HL-60 (cell line): ENCODE measurements at regions not wholly inside any gene's neighbourhood (a gene's known extent, or its start where the extent isn't known, plus 50 kb on each side); places are given as distances from the start of the nearest gene placed in this dataset.

Source experiments
- DNase-seq, 2 experiments: peaks; one replicate each; pipeline ENCODE4 v3.0.0-alpha.2; 2010 to 2020; ENCODE audit warnings: low read depth in 1 of 2, low spot score in 1 of 2
- H3K27ac ChIP-seq: fragments of 250-450 bp; sonication (Bioruptor Pico); replicated peaks from 2 replicates; pipeline ENCODE4 v1.5.1; 2020; ENCODE audit warnings: mild to moderate bottlenecking, moderate library complexity
- H3K27me3 ChIP-seq: fragments of 250-450 bp; sonication (Bioruptor Pico); 2 replicates; pipeline ENCODE4 v1.5.1; 2021; ENCODE audit warnings: mild to moderate bottlenecking, moderate library complexity; ENCODE audit not compliant: insufficient read depth, poor library complexity, severe bottlenecking
- H3K4me3 ChIP-seq: replicated peaks from 2 replicates; pipeline ENCODE4 v1.5.1; 2011; ENCODE audit warnings: mild to moderate bottlenecking, control low read depth, low read length; ENCODE audit not compliant: insufficient read depth
- GABPA ChIP-seq: IDR thresholded peaks from 2 replicates; pipeline ENCODE4 v1.6.1; 2012; ENCODE audit warnings: low read depth
- POLR2AphosphoS5 ChIP-seq: IDR thresholded peaks from 2 replicates; pipeline ENCODE4 v1.6.1; 2012; ENCODE audit warnings: low read depth
- SPI1 ChIP-seq: IDR thresholded peaks from 2 replicates; pipeline ENCODE4 v1.6.1; 2012; ENCODE audit warnings: low read depth, mild to moderate bottlenecking, borderline replicate concordance
- TF ChIP-seq, protein P1 (sequence below): IDR thresholded peaks from 2 replicates; pipeline ENCODE4 v1.6.1; 2012; ENCODE audit warnings: low read depth; ENCODE audit not compliant: insufficient replicate concordance
- TF ChIP-seq, protein P2 (sequence below): IDR thresholded peaks from one replicate; pipeline ENCODE4 v1.5.1; 2011; ENCODE audit warnings: low read length, control low read depth, inconsistent platforms; ENCODE audit not compliant: insufficient read depth

DNA sequence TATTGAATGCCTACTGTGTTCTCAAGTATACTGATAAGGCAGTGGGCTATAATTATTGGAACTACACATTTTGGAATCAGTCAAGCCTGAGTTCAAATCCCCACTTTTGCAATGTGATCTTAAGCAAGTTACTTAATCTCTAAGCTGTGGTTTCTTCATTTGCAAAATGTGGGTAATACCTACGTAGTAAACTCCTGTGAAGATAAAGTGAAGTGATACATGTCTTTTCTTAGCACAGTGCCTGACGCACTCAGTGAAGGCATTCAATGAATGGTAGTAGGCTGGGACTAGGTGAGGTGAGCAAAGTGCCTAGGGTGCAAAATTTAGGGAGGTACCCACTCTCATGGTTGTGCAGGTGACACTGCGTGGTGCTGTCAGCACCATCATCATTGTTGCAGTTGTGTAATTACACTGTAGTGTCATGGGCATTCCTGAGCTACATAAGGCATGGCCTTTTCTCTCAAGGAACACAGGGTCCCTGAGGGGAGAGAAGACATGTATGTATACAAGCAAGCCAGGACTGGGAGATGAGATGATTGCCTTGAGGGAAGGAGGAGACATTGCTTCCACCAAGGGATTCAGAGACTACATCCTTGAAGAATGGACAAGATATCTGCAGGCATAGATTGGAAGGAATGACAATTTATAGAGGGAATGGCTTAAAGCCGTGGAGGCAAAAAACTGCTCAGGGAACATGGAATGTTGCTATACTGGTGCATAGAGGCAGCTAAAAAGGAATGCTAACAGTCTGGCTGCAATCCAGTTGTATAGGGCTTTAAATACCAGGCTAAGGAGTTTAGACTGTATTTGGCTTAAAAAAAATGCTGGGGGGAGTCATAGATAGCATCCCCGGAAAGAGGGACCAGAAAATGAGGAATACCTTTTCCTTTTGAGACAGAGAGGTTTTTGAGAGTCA is 129.2 kb upstream of the ARHGAP5 start:
- Histone ChIP-seq H3K4me3 (no peak overlapping the region), H3K27ac (no peak overlapping the region), H3K27me3 (no peaks in the 10 kb centered on the region)
- DNase-seq = no peak
- TF ChIP-seq, protein P1, sequence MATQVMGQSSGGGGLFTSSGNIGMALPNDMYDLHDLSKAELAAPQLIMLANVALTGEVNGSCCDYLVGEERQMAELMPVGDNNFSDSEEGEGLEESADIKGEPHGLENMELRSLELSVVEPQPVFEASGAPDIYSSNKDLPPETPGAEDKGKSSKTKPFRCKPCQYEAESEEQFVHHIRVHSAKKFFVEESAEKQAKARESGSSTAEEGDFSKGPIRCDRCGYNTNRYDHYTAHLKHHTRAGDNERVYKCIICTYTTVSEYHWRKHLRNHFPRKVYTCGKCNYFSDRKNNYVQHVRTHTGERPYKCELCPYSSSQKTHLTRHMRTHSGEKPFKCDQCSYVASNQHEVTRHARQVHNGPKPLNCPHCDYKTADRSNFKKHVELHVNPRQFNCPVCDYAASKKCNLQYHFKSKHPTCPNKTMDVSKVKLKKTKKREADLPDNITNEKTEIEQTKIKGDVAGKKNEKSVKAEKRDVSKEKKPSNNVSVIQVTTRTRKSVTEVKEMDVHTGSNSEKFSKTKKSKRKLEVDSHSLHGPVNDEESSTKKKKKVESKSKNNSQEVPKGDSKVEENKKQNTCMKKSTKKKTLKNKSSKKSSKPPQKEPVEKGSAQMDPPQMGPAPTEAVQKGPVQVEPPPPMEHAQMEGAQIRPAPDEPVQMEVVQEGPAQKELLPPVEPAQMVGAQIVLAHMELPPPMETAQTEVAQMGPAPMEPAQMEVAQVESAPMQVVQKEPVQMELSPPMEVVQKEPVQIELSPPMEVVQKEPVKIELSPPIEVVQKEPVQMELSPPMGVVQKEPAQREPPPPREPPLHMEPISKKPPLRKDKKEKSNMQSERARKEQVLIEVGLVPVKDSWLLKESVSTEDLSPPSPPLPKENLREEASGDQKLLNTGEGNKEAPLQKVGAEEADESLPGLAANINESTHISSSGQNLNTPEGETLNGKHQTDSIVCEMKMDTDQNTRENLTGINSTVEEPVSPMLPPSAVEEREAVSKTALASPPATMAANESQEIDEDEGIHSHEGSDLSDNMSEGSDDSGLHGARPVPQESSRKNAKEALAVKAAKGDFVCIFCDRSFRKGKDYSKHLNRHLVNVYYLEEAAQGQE = no peak
- TF ChIP-seq, protein P2, sequence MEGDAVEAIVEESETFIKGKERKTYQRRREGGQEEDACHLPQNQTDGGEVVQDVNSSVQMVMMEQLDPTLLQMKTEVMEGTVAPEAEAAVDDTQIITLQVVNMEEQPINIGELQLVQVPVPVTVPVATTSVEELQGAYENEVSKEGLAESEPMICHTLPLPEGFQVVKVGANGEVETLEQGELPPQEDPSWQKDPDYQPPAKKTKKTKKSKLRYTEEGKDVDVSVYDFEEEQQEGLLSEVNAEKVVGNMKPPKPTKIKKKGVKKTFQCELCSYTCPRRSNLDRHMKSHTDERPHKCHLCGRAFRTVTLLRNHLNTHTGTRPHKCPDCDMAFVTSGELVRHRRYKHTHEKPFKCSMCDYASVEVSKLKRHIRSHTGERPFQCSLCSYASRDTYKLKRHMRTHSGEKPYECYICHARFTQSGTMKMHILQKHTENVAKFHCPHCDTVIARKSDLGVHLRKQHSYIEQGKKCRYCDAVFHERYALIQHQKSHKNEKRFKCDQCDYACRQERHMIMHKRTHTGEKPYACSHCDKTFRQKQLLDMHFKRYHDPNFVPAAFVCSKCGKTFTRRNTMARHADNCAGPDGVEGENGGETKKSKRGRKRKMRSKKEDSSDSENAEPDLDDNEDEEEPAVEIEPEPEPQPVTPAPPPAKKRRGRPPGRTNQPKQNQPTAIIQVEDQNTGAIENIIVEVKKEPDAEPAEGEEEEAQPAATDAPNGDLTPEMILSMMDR = no peak
- TF ChIP-seq POLR2AphosphoS5 (no peak), GABPA (no peak), SPI1 (no peak)

DNA sequence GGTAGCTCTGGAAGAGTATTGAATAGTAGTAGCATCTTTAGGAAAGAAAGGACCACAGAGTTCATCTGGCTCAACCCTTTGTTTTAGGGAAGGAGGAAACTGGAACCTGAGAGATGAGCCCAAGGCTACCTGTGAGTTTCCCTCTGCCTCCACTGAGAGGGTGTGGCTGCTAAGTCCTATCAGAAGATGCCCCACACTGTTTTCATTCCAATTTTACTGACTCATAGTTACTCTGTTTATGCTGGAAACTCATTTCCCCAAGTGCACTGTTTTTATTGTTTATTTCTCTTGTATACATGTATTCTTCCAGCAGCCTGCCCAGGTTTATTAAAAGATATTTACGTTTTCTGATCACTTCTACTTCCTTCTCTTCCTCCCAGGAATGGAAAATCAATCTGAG is 127.4 kb upstream of the ARHGAP5 start:
- H3K27me3 ChIP-seq = no peaks in the 10 kb centered on the region
- TF ChIP-seq, protein P2 = no peak
- TF ChIP-seq POLR2AphosphoS5 (no peak), SPI1 (no peak), GABPA (no peak)
- TF ChIP-seq, protein P1 = no peak
- H3K27ac ChIP-seq = no peak overlapping the region
- DNase-seq = no peak
- no peak overlapping the region for H3K4me3 ChIP-seq

DNA sequence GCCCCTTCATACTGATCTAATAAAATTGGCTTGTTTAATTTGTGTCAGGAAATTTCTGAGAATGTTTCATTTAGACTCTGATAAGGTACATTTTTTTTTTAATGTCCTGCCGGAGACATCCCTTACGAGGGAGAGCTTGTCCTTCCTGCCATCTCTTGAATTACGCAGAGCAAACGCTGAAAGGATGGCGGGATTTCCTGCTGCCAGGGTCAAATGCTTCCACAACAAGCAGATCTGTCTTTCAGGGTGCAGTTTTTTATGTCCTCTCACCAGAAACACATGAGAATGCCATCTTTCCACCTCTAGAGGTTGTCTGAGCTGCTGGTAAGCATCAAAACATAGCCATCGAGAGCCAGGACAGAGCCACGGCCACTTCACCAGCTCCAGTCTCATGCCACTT is 126.8 kb upstream of the ARHGAP5 start:
- H3K27ac ChIP-seq = no peak overlapping the region
- DNase-seq = no peak
- no peaks in the 10 kb centered on the region for H3K27me3 ChIP-seq
- H3K4me3 ChIP-seq = no peak overlapping the region
- TF ChIP-seq, protein P1 = no peak
- TF ChIP-seq, protein P2 = no peak
- no peak for TF ChIP-seq GABPA
- TF ChIP-seq SPI1 = no peak
- TF ChIP-seq POLR2AphosphoS5 = no peak
